ENCODE measurements at regions not wholly inside any gene's neighbourhood (a gene's known extent, or its start where the extent isn't known, plus 50 kb on each side); places are given as distances from the start of the nearest gene placed in this dataset.

DNA sequence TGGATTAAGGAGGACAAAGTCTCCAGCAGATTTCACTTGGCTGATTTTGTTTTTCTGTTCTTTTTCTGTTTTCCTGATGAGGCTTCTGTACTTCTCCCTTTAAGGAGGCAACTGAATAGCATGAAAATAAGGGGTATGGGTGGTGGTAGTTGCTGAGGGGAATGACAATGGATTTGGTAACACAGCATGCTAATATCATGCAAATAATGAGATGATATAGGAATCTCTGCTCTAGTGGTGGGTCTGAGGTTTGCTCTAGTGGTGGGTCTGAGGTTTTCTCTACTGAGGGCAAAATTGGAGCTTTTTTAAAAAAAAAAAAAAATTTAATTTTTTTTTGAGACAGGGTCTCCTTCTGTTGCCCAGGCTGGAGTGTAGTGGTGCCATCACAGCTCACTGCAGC lies 139.7 kb downstream of the C9orf152 start:
- TF ChIP-seq, protein P1, sequence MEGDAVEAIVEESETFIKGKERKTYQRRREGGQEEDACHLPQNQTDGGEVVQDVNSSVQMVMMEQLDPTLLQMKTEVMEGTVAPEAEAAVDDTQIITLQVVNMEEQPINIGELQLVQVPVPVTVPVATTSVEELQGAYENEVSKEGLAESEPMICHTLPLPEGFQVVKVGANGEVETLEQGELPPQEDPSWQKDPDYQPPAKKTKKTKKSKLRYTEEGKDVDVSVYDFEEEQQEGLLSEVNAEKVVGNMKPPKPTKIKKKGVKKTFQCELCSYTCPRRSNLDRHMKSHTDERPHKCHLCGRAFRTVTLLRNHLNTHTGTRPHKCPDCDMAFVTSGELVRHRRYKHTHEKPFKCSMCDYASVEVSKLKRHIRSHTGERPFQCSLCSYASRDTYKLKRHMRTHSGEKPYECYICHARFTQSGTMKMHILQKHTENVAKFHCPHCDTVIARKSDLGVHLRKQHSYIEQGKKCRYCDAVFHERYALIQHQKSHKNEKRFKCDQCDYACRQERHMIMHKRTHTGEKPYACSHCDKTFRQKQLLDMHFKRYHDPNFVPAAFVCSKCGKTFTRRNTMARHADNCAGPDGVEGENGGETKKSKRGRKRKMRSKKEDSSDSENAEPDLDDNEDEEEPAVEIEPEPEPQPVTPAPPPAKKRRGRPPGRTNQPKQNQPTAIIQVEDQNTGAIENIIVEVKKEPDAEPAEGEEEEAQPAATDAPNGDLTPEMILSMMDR (IDR thresholded peaks at IDR 0.05) = no peak
- TF ChIP-seq POLR2A (IDR thresholded peaks at IDR 0.05) = no peak
